HCT116 (cell line): ENCODE measurements at regions not wholly inside any gene's neighbourhood (a gene's known extent, or its start where the extent isn't known, plus 50 kb on each side); places are given as distances from the start of the nearest gene placed in this dataset.

Source experiments
- CEBPB ChIP-seq: IDR thresholded peaks from 2 replicates; pipeline ENCODE4 v1.6.1; 2012; ENCODE audit warnings: low read depth
- CTCF ChIP-seq, 3 experiments: fragments of 200-600 bp in 1 of 3; sonication (generic) in 1 of 3; IDR thresholded peaks in 2 of 3; conservative IDR thresholded peaks in 1 of 3; 2 replicates each; pipeline ENCODE4 v1.5.1; 2012 to 2017; ENCODE audit warnings: low read depth in 2 of 3, low read length in 2 of 3, antibody characterized with exemption in 1 of 3, borderline replicate concordance in 1 of 3, control low read depth in 1 of 3, mild to moderate bottlenecking in 1 of 3, mixed read lengths in 1 of 3, mixed run types in 1 of 3, moderate library complexity in 1 of 3; ENCODE audit not compliant: insufficient read depth in 1 of 3
- EGR1 ChIP-seq: IDR thresholded peaks from 2 replicates; pipeline ENCODE4 v1.6.1; 2012; ENCODE audit warnings: low read depth
- EZH2 ChIP-seq: fragments of 200-600 bp; sonication (generic); IDR thresholded peaks from 2 replicates; pipeline ENCODE4 v1.6.1; 2017; ENCODE audit warnings: antibody characterized with exemption, mixed run types
- EZH2phosphoT487 ChIP-seq: fragments of 200-600 bp; IDR thresholded peaks from 2 replicates; pipeline ENCODE4 v1.6.1; 2018; ENCODE audit warnings: antibody characterized with exemption, borderline replicate concordance
- FOSL1 ChIP-seq: IDR thresholded peaks from 2 replicates; pipeline ENCODE4 v1.6.1; 2012; ENCODE audit warnings: low read depth
- JUND ChIP-seq: IDR thresholded peaks from 2 replicates; pipeline ENCODE4 v1.6.1; 2012
- MAX ChIP-seq: IDR thresholded peaks from 2 replicates; pipeline ENCODE4 v1.6.1; 2012
- POLR2A ChIP-seq: IDR thresholded peaks from 2 replicates; pipeline ENCODE4 v1.7.0; 2011; ENCODE audit warnings: borderline replicate concordance; ENCODE audit not compliant: insufficient read depth, insufficient read length; ENCODE audit errors: extremely low read depth
- REST ChIP-seq: IDR thresholded peaks from 2 replicates; pipeline ENCODE4 v1.6.1; 2012; ENCODE audit warnings: low read depth
- SP1 ChIP-seq: IDR thresholded peaks from 2 replicates; pipeline ENCODE4 v1.6.1; 2012; ENCODE audit warnings: low read depth

GRCh38 chr1:93764366-93764750, 82.7 kb upstream of the BCAR3 start:
- TF ChIP-seq EGR1, result no peak
- no peak for TF ChIP-seq CTCF (IDR thresholded peaks at IDR 0.05 in 2 of 3, conservative IDR thresholded peaks at IDR 0.05 in 1 of 3; ENCODE audit: borderline replicate concordance in 1 of 3, insufficient read depth in 1 of 3, low read depth in 2 of 3, low read length in 2 of 3)
- no peak for TF ChIP-seq POLR2A
- TF ChIP-seq EZH2, result no peak
- TF ChIP-seq EZH2phosphoT487, result no peak
- TF ChIP-seq CEBPB, result no peak
- no peak for TF ChIP-seq SP1
- TF ChIP-seq REST, result no peak
- TF ChIP-seq JUND, result no peak
- no peak for TF ChIP-seq MAX
- no peak for TF ChIP-seq FOSL1
